ENCODE measurements at regions not wholly inside any gene's neighbourhood (a gene's known extent, or its start where the extent isn't known, plus 50 kb on each side); places are given as distances from the start of the nearest gene placed in this dataset.

GRCh38 chr20:40508821-40509220 lies 180.2 kb downstream of the MAFB start:
- TF ChIP-seq, protein P1, sequence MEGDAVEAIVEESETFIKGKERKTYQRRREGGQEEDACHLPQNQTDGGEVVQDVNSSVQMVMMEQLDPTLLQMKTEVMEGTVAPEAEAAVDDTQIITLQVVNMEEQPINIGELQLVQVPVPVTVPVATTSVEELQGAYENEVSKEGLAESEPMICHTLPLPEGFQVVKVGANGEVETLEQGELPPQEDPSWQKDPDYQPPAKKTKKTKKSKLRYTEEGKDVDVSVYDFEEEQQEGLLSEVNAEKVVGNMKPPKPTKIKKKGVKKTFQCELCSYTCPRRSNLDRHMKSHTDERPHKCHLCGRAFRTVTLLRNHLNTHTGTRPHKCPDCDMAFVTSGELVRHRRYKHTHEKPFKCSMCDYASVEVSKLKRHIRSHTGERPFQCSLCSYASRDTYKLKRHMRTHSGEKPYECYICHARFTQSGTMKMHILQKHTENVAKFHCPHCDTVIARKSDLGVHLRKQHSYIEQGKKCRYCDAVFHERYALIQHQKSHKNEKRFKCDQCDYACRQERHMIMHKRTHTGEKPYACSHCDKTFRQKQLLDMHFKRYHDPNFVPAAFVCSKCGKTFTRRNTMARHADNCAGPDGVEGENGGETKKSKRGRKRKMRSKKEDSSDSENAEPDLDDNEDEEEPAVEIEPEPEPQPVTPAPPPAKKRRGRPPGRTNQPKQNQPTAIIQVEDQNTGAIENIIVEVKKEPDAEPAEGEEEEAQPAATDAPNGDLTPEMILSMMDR (conservative IDR thresholded peaks at IDR 0.05): no peak
- no peak overlapping the region for H3K27ac ChIP-seq

GRCh38 chr20:40506537-40506939 lies 182.5 kb downstream of the MAFB start:
- TF ChIP-seq, protein P1 (conservative IDR thresholded peaks at IDR 0.05): no peak
- H3K27ac ChIP-seq: no peak overlapping the region

DNA sequence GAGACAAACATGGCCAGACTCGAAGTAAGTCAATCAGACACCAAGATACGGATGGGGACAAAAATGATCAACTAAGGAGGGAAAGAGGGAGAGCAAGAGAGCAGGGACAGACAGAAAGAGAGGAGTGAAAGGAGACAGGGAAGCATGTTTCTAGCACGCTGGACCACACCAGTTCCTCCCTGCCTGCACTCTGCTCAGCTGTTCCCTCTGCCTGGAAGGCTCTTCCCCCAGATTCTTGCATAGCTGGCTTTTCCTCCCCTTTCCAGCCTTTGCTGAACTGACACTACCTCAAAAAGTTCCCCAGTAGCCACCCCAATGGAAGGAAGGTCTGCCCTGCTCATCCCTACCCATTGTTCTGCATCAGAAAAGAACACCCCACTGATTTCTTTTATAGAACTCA lies 185.9 kb downstream of the MAFB start:
- TF ChIP-seq, protein P1 (conservative IDR thresholded peaks at IDR 0.05): no peak
- no peak overlapping the region for H3K27ac ChIP-seq

- H3K27ac ChIP-seq: no peak overlapping the region
- TF ChIP-seq, protein P1 (conservative IDR thresholded peaks at IDR 0.05): no peak
Measured at GRCh38 chr20:40502576-40502975, 186.5 kb downstream of the MAFB start.

DNA sequence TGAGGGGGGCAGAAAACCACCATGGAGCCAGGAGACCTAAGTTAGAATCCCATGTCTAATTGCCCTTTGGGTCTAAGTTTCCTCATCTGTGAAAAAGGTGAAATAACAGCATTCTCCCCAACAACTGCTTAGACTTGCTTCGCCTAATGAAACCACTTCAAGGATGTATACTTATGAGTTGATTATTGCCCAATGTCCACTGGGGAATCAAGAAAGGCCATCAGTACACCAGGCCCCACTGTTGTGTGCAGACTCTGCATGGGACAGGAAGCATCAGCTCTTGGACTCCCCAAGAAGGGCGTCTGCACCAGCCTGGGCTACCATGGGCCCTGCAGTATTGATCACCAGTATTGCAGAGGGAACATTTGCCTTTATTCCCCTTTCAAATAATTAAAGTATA lies 189.6 kb downstream of the MAFB start:
- no peak overlapping the region for H3K27ac ChIP-seq
- TF ChIP-seq, protein P1 (conservative IDR thresholded peaks at IDR 0.05): no peak

GRCh38 chr20:40497899-40498691 lies 190.9 kb downstream of the MAFB start:
- no peak overlapping the region for H3K27ac ChIP-seq
- TF ChIP-seq, protein P1 (conservative IDR thresholded peaks at IDR 0.05): no peak

DNA sequence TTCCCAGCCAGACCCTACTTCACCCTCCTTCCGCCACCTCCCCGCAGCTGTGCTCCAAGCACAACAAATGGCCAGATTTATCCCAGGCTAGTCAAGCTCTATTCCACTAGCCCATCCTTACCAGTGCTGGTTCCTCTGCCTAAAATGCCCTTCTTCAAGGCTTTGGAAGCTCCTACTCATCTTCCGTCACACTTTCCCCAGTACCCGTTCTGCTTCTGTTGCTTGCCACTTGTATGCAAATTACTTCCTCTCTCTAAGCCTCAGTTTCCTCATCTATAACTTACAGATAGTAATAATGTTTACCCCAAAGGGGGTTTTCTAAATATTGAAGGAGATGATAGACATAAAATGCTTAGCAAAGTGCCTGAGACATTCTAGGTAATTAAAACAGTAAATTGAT lies 193.1 kb downstream of the MAFB start:
- TF ChIP-seq, protein P1 (conservative IDR thresholded peaks at IDR 0.05): no peak
- no peak overlapping the region for H3K27ac ChIP-seq

Data from VCaP (cell line).